HG03135 (cell line): ENCODE measurements at regions not wholly inside any gene's neighbourhood (a gene's known extent, or its start where the extent isn't known, plus 50 kb on each side); places are given as distances from the start of the nearest gene placed in this dataset.
"Not testable (repeated sequence)": the region's sequence is repeated elsewhere in the genome, so short reads cannot be mapped to it uniquely, and the experiment has no call there.

Experiments used
- ATAC-seq: cut with Tn5 transposase; IDR thresholded peaks from one replicate; pipeline ENCODE4 v1.9.1; 2021; ENCODE audit warnings: mild to moderate bottlenecking, moderate library complexity; ENCODE audit not compliant: unreplicated experiment

GRCh38 chr19:27971869-27972268 lies 1241.1 kb downstream of the UQCRFS1 start:
- no peak for ATAC-seq

DNA sequence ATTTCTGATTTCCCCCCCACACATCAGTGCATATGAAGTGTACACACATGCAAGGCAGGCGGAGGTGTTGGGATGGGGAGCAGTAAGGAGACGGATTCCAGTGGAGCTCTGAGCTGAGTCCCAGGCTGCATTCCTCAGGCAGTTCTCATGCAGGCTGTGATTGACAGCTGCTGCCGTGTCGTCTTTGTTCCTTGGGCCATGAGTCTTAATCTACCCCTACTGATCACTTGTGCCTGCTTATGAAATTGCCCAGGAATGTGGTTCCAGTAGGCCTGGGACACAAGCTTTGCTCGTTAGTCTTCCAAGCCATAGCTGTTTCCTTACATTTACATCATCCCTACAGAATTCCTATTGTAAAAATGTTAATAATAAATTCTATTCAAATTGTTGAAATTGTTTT lies 1241.9 kb downstream of the UQCRFS1 start:
- ATAC-seq: no peak

- no peak for ATAC-seq
Measured at GRCh38 chr19:27966390-27966816, 1246.5 kb downstream of the UQCRFS1 start.

- no peak for ATAC-seq
Measured at GRCh38 chr19:27964185-27964584, 1248.8 kb downstream of the UQCRFS1 start.

GRCh38 chr19:27962264-27962663 lies 1250.7 kb downstream of the UQCRFS1 start:
- no peak for ATAC-seq

DNA sequence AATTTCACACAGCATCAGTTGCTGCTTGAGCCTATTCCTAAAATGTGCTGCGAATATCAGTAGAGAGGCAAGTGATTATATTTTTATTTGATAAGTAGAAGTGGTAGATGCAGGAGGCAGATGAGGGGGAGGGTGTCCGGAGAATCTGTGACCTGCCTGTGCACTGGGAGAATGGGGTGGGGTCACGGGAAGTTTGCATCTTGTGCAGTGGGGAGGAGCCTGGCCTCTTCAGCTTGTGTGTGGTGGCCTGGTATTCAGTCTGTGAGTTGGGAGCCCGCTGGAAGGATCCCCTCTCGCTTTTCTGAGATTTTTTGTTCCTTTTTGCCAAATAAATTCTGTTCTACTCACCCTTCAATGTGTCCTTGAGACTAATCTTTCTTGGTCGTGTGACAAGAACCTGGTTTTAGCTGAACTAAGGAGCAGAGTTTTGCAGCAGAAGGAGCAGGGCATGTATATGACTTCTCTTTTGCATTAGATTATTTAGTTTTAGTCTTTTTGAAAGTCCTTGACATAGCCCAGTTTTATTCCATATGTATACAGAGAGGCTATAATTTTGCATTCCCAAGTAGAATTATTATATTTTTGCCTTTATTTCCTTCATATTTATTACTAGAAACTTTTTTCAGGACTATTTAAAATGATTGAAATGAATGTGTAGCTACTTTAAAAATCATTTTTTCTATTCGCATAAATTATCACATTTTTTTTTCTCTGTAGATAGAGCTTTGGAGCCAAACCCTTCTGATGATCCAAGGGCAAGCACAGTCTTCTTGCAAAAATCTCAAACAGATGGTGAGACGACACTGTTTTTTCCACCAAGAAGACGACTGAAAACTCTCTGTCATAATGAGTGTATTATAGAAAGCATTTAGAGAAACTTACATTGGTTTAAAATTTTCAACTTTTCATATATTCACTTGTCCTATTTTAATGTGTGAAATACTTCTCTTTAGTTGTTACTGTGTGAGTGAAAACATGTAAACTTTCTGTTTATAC lies 1257.2 kb downstream of the UQCRFS1 start:
- no peak for ATAC-seq

GRCh38 chr19:27942607-27943006 lies 1270.3 kb downstream of the UQCRFS1 start:
- not testable (repeated sequence) for ATAC-seq

DNA sequence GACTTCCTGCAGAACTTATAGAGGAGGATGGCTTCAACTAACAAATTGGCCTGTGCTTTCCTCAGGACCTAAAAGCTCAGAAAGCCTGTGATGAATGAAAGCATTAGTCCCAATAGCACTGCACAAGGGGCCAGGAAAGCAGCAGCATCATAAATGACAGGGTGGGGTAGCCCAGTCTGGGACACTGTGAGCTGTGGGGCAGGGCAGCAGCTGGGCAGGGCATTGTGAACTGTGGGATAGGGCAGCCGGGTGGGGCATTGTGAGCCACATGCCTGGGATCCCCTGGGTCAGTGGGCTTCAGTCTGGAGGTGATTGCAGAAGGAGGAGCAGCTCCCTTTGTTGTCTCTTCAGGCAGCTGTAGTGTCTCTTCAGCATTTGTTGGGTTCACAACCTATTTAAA lies 1276.8 kb downstream of the UQCRFS1 start:
- ATAC-seq: no peak

DNA sequence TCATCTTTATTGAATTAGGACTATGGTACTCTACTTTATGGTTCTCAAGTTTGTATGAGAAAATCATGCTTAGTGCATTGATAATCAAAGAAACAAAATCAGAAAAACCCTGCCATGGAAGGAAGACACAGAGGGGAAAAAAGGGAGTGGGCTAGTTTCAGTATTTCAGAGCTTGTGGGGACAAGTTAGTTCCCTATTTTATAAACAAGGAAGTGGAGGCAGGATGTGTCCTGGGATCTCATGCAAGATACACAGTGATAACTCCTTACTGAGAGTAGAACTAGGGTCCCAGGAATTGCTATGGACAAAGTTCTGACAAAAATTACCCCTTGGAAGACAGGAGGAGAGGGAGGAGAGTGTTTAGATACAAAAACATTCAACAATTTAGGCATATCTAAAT lies 1277.3 kb downstream of the UQCRFS1 start:
- no peak for ATAC-seq

DNA sequence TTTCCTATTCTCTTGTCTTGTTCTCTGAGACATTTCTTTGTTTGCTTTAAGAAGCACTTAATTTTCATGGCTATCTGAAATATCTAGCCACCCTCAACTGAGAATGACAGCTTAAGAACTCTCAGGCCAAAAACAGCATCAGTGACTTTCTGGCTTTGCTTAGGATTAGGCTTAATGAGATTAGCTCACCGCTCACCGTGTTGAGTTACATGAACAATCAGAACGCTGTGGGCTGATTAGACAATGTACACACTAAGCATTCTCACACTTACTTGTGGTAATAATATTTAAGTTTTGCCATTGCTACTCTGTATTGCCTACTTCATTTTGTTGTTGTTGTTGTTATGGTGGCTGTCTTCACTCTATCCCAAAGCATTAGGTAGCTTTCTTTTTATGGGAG lies 1283.6 kb downstream of the UQCRFS1 start:
- no peak for ATAC-seq

DNA sequence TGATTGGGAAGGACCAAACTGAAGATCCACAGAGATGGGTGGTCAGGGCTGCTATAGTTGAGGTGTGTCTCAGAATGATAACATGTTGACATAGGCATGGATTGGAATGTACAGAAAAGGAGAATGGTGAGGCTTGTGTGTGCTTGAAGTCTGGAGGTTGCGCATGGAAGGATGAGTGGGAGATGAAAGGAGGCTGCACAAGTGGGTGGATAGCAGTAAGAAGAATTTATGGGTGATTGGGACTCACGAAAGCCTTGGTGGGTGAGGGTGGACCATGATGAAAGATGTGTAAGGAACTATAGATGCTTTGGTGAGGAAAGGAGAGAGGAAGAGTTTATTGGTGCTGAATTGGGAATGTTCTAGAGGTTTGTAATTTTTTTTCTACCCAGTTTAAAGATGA lies 1287.7 kb downstream of the UQCRFS1 start:
- ATAC-seq: no peak

- ATAC-seq: no peak
Measured at GRCh38 chr19:27922970-27923369, 1290.0 kb downstream of the UQCRFS1 start.

DNA sequence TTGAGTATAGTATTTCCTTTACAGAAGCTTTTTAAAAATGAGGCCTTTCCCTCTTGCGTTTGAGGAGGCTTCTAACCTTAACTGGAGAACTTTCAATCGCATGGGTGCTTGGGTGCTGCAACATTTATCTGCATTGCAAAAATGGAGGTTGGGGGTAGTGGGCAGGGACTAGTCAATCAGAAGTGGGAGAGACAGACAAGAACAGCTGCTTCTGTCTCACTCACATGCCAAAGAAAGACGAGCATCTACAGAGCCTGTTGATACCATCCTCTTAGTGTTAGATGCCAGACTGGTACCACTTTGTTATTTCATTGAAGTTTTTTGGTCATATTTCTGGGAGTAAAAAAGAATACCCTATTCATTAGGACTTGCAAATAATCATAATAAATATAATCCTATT lies 1292.2 kb downstream of the UQCRFS1 start:
- no peak for ATAC-seq

DNA sequence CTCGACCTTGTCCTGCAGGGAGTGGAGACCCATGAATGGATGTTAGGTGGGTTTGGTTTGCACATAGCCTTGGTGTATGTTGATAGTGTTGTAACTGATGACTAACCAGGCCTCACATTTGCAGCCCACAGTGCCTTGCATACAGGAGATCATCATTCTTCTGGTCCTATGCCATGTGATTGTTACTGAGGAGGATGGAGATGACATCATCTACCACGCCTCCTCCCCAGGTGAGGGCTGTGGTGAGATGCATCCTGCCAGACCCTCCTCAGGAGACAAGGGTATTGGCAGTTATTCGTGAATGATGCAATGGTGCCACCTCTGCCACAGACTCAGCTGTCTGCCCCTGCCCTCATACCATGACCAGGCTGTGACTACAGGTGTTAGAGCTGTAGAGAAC lies 1294.1 kb downstream of the UQCRFS1 start:
- no peak for ATAC-seq

DNA sequence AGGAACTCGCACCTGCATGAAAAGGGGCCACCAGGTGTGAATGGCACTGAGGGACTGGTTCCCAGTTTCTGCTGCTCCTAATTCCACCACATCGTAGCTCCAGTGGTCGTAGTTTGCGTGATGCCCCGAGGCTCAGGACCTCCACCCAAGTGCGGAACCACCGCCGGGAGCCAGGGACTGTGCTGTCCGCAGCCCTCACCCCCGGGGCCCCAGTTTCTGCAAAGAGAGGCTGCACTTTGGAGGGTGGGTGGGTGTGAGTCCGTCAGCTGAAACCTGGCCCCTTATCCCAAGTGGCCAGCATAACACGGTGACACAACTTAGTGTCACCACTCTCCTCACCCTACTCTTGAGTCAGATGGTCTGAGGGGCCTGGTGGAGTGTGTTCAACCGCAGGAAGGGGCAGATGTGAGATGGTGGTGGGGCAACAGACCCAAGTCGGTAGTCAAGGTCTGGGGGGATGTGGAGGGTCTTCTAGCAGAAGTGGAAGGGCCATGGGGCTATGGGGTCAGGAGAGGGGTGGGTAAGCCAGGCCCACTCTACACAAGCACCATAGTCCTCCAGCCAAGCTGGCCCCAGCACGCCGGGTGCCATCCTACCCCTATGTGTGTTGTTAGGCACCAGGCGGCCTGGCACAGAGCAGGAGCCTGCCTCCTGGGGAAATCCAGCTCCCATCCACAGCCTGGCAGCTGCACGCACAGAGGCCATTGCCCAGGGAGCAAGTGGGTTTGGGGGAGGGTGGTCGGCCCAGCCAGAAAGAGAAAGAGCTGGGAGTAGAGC lies 1301.6 kb downstream of the UQCRFS1 start:
- ATAC-seq: no peak

DNA sequence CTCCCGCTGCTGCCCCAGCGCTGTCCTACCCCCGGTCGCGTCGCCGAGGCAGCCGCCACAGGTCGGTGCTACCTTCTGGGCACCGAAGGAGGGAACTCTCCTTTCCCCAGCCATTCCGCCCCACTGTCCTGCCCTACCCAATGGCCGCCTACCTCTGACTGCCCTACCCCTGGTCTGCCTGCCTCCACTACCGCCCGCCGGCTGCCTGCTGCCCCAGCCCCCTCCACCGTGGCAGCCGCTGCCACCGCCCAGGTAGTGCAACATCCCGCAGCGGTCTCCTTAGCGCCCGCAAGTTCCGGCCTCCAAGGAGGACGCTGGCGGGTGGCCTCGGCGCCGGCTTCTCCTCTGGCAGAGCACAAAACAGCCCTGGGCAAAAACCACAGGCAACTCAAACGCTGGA lies 1303.1 kb downstream of the UQCRFS1 start:
- ATAC-seq: no peak

- ATAC-seq: no peak
Measured at GRCh38 chr19:27909185-27909840, 1303.6 kb downstream of the UQCRFS1 start.

DNA sequence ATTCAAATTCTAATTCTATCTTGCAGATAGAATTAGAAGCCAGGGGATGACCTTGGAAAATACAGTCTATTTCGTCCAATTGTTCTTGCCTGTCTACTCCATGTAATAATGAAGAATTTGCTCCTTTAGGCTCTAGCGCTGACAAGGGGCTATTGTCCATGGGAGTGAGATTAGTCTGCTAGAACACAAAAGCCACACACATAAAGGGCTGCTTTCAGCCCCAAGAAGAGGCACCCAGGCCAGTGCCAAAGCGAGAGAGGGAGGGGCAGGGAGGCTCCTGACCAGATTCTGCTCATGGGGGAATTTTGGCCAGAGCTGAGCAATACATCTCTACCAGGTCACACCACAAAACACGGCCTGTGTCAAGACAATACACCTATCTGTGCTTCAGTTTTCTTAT lies 1306.9 kb downstream of the UQCRFS1 start:
- ATAC-seq: no peak

GRCh38 chr19:27905074-27905473 lies 1307.9 kb downstream of the UQCRFS1 start:
- no peak for ATAC-seq

DNA sequence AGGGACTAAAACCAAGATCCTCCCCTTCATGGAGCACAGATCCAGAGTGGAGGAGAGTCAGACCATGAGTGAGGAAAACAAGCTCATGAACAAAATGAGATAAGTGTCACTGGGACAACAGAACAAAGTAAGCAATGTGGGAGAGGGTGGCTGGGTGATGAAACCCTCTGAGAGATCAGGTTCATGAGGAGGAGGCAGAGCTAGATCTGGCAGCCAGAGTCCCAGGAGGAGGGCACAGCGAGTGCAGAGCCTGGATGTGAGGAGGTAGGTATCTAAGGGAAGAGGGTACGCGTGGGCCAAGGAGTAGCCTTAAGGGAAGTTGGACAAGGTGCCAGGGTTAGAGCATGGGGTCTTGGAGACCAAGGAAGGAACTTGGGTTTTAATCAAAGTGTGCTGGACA lies 1311.9 kb downstream of the UQCRFS1 start:
- ATAC-seq: no peak

GRCh38 chr19:27896091-27896490 lies 1316.9 kb downstream of the UQCRFS1 start:
- no peak for ATAC-seq
